Ascending aorta (tissue), 2 donors: ENCODE measurements at regions not wholly inside any gene's neighbourhood (a gene's known extent, or its start where the extent isn't known, plus 50 kb on each side); places are given as distances from the start of the nearest gene placed in this dataset.

Source experiments
- DNase-seq, 2 donors: peaks; one replicate each; pipeline ENCODE4 v3.0.0-alpha.2; 2019; ENCODE audit warnings: low spot score in 2 of 2
- H3K27ac ChIP-seq, 2 donors: fragments of 200-600 bp; sonication (generic); one replicate each; pipeline ENCODE4 v1.5.1; 2016 to 2017; ENCODE audit warnings: mild to moderate bottlenecking in 1 of 2
- H3K27me3 ChIP-seq: fragments of 200-600 bp; sonication (generic); one replicate; pipeline ENCODE4 v1.5.1; 2017
- H3K36me3 ChIP-seq, 2 donors: fragments of 200-600 bp; sonication (generic); one replicate each; pipeline ENCODE4 v1.5.1; 2016
- H3K4me1 ChIP-seq, 2 donors: fragments of 200-600 bp; sonication (generic); one replicate each; pipeline ENCODE4 v1.5.1; 2016 to 2017; ENCODE audit warnings: mild to moderate bottlenecking in 1 of 2
- H3K4me3 ChIP-seq, 2 donors: fragments of 200-600 bp; sonication (generic); one replicate each; pipeline ENCODE4 v1.5.1; 2016 to 2017; ENCODE audit warnings: mild to moderate bottlenecking in 1 of 2
- H3K9me3 ChIP-seq, 2 donors: fragments of 200-600 bp; sonication (generic); one replicate each; pipeline ENCODE4 v1.5.1; 2016
- intact Hi-C: fragments of 100-400 bp; cut with DNase I; formaldehyde crosslinking; loops from one replicate; pipeline ENCODE4 v1.15.1; 2023
- TF ChIP-seq, protein P1 (sequence below), 3 experiments: fragments of 200-600 bp in 2 of 3; fragments of 450-650 bp in 1 of 3; sonication (generic) in 2 of 3; IDR thresholded peaks; one replicate each; pipeline ENCODE4 v1.5.1; 2016 to 2019; ENCODE audit warnings: antibody characterized with exemption in 3 of 3, mild to moderate bottlenecking in 1 of 3, moderate library complexity in 1 of 3

DNA sequence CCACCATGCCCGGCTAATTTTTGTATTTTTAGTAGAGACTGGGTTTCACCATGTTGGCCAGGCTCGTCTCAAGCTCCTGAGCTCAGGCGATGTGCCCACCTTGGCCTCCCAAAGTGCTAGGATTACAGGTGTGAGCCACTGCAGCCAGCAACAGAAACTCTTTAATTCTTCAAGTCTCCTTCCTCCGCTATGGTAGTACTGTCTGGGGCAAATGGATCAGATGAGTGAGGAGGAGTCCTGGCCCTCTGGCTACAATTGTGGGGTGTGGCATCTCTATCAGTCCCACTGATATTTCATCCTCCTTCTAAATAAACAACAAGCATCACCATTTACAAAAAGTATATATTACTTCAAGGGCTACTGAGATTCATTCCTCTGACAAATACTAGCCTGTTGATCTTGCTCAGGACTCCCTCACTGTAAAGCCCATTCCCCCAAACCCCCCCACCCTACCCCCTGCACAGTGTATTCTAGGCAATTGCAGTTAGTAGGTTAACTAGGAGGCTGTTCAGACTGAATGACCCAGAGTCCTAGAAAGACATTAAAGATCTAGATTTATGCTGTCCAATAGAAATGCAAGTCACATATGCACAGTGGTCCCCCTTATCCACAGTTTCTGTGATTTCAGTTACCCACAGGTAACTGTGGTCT lies 71.2 kb upstream of the STAM2 start:
- Histone ChIP-seq H3K27ac (no peak overlapping the region), H3K9me3 (no peaks in the 10 kb centered on the region), H3K27me3 (no peaks in the 10 kb centered on the region), H3K4me3 (no peak overlapping the region), H3K36me3 (no peaks in the 10 kb centered on the region), H3K4me1 (peaks cover 0 to 5% of the 10 kb centered on the region in 2 donors)
- TF ChIP-seq, protein P1, sequence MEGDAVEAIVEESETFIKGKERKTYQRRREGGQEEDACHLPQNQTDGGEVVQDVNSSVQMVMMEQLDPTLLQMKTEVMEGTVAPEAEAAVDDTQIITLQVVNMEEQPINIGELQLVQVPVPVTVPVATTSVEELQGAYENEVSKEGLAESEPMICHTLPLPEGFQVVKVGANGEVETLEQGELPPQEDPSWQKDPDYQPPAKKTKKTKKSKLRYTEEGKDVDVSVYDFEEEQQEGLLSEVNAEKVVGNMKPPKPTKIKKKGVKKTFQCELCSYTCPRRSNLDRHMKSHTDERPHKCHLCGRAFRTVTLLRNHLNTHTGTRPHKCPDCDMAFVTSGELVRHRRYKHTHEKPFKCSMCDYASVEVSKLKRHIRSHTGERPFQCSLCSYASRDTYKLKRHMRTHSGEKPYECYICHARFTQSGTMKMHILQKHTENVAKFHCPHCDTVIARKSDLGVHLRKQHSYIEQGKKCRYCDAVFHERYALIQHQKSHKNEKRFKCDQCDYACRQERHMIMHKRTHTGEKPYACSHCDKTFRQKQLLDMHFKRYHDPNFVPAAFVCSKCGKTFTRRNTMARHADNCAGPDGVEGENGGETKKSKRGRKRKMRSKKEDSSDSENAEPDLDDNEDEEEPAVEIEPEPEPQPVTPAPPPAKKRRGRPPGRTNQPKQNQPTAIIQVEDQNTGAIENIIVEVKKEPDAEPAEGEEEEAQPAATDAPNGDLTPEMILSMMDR (IDR thresholded peaks at IDR 0.05) = no peak
- intact Hi-C loops = no loop called here
- no peak for DNase-seq

DNA sequence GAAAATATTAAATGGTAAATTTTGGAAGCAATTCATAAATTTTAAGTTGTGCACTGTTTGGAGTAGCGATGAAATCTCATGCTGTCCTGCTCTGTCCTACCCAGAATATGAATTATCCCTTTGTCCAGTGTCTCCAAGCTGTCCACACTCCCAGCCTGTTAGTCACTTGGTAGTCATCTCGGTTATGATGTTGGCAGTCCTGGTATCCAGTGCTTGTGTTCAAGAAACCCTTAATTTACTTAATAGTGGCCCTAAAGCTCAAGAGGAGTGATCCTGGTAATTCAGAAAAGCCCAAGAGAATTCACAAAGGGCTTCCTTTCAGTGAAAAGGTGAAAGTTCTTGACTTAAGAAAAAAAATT lies 71.8 kb upstream of the STAM2 start:
- Histone ChIP-seq H3K4me1 (peaks cover 0 to 5% of the 10 kb centered on the region in 2 donors), H3K27me3 (no peaks in the 10 kb centered on the region), H3K36me3 (no peaks in the 10 kb centered on the region), H3K4me3 (no peak overlapping the region), H3K27ac (no peak overlapping the region), H3K9me3 (no peaks in the 10 kb centered on the region)
- TF ChIP-seq, protein P1 (IDR thresholded peaks at IDR 0.05) = no peak
- intact Hi-C loops = no loop called here
- no peak for DNase-seq

DNA sequence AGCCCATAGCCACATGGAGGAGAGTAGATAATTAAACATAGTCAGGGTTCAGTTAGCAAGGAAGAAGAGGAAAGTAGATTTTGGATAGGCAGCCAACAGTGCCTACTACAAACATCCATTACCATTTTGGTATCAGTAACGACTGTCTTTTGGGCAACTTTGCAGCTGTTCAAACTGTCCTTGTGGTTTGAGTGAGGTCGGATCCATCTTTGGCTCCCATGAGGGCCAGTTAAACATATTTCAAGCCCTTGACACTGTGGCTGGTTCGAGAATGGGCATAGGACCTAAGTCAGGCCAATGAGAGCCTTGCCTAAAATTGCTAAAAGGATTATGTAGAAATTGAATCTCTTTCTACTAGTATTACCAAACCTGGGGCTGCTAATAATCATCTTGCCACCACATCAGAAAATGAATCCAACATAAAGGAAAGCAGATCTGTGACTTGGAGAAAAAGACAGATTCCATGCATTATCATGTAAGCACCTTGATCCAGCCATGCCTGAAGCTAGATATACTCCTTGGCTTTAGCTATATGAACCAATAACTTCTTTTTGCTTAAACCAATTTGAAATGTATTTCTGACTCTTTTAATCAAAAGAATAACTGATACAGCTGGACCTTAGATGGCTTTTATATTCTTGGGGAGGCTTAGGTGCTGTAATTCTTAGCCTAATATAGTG lies 75.0 kb upstream of the STAM2 start:
- no peak for DNase-seq
- Histone ChIP-seq H3K36me3 (no peaks in the 10 kb centered on the region), H3K9me3 (no peaks in the 10 kb centered on the region), H3K4me3 (no peak overlapping the region), H3K27me3 (no peaks in the 10 kb centered on the region), H3K4me1 (peaks cover 0 to 5% of the 10 kb centered on the region in 2 donors), H3K27ac (no peak overlapping the region)
- intact Hi-C loops = no loop called here
- TF ChIP-seq, protein P1 (IDR thresholded peaks at IDR 0.05) = no peak

DNA sequence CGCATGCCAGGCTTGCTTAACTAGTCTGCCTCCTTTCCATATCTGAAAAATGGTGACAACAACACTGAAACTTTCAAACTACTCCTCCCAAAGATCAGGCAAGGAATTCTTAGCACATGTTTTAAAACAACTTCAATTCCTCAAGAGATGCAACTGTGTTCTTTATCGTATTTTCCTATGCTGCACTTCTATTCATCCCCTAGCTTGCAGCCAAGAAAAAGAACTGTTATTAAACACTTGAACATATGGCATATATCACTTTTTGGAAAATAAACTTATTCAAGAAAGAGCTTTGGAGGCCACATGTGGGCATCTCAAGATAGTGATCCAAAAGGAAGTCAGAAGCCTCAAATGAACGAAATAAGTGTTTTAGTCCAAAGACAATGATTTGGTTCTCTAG lies 75.6 kb upstream of the STAM2 start:
- Histone ChIP-seq H3K27ac (no peak overlapping the region), H3K4me1 (peaks cover 0 to 5% of the 10 kb centered on the region in 2 donors), H3K36me3 (no peaks in the 10 kb centered on the region), H3K27me3 (no peaks in the 10 kb centered on the region), H3K9me3 (no peaks in the 10 kb centered on the region), H3K4me3 (no peak overlapping the region)
- intact Hi-C loops = no loop called here
- TF ChIP-seq, protein P1 (IDR thresholded peaks at IDR 0.05) = no peak
- no peak for DNase-seq

DNA sequence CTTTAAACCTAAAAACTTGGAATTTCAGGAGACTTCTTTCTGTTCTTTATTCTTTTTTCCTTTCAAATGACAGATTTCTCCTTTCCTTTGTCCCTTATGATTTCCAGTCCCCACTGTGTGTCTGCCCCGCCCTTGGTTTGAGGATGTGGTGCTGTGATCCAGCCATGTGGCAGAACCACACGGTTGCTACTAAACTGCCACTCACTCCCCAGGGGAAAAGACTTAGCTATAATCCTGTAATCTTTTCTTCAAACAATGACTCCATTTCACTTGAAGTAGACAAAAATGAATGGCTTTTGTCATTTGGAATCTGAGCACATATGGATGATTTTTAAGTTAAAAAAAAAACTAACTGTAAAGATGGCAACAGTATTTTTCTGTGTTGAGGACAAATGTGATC lies 76.2 kb upstream of the STAM2 start:
- peaks cover 0 to under 1% of the 10 kb centered on the region in 2 donors for H3K4me1 ChIP-seq
- intact Hi-C loops = no loop called here

More for the DNA sequence above, 76.2 kb upstream of the STAM2 start:
- Histone ChIP-seq H3K4me3 (no peak overlapping the region), H3K36me3 (no peaks in the 10 kb centered on the region), H3K27ac (no peak overlapping the region), H3K27me3 (no peaks in the 10 kb centered on the region), H3K9me3 (no peaks in the 10 kb centered on the region)
- TF ChIP-seq, protein P1 (IDR thresholded peaks at IDR 0.05) = no peak
- no peak for DNase-seq
